Right atrium auricular region (tissue), 2 donors: ENCODE measurements at regions not wholly inside any gene's neighbourhood (a gene's known extent, or its start where the extent isn't known, plus 50 kb on each side); places are given as distances from the start of the nearest gene placed in this dataset.
"Not testable (repeated sequence)": the region's sequence is repeated elsewhere in the genome, so short reads cannot be mapped to it uniquely, and the experiment has no call there.

ENCODE experiments used
- DNase-seq: peaks from one replicate; pipeline ENCODE4 v3.0.0-alpha.2; 2019; ENCODE audit warnings: low spot score
- H3K27ac ChIP-seq, 2 donors: fragments of 200-600 bp; sonication (generic); 1 replicate in 1 of 2; 2 replicates in 1 of 2; pipeline ENCODE4 v1.5.1; 2016 to 2019
- H3K27me3 ChIP-seq, 2 donors: fragments of 200-600 bp; sonication (generic); one replicate each; pipeline versions ENCODE4 v1.5.1 to v1.6.0; 2017 to 2019
- H3K36me3 ChIP-seq: fragments of 200-600 bp; sonication (generic); one replicate; pipeline ENCODE4 v1.5.1; 2016
- H3K4me1 ChIP-seq, 2 donors: fragments of 200-600 bp; sonication (generic); one replicate each; pipeline versions ENCODE4 v1.5.1 to v1.6.0; 2017 to 2019
- H3K4me3 ChIP-seq, 2 donors: fragments of 200-600 bp; sonication (generic); 1 replicate in 1 of 2; 2 replicates in 1 of 2; pipeline ENCODE4 v1.5.1; 2017 to 2019; ENCODE audit warnings: mild to moderate bottlenecking in 1 of 2, moderate library complexity in 1 of 2
- H3K9me3 ChIP-seq, 2 donors: fragments of 200-600 bp; sonication (generic); one replicate each; pipeline ENCODE4 v1.5.1; 2019
- CTCF ChIP-seq, 2 donors: fragments of 200-600 bp; sonication (generic); IDR thresholded peaks; one replicate each; pipeline ENCODE4 v1.5.1; 2019; ENCODE audit warnings: antibody characterized with exemption in 2 of 2

GRCh38 chr3:182148360-182148759 is 436.6 kb downstream of the SOX2 start:
- DNase-seq = no peak
- Histone ChIP-seq H3K27me3 (no peaks in the 10 kb centered on the region), H3K4me1 (no peaks in the 10 kb centered on the region), H3K4me3 (no peak overlapping the region), H3K27ac (no peak overlapping the region), H3K9me3 (peaks cover 0 to 5% of the 10 kb centered on the region in 2 donors), H3K36me3 (no peaks in the 10 kb centered on the region)
- no peak for TF ChIP-seq CTCF (IDR thresholded peaks at IDR 0.05)

GRCh38 chr3:182149594-182149993 is 437.9 kb downstream of the SOX2 start:
- H3K36me3 ChIP-seq = no peaks in the 10 kb centered on the region
- no peaks in the 10 kb centered on the region for H3K4me1 ChIP-seq
- H3K27me3 ChIP-seq = no peaks in the 10 kb centered on the region
- H3K4me3 ChIP-seq = no peak overlapping the region
- DNase-seq = no peak
- peaks cover 0 to 5% of the 10 kb centered on the region in 2 donors for H3K9me3 ChIP-seq
- no peak overlapping the region for H3K27ac ChIP-seq
- no peak for TF ChIP-seq CTCF (IDR thresholded peaks at IDR 0.05)

- not testable (repeated sequence) for H3K9me3 ChIP-seq, H3K36me3 ChIP-seq, DNase-seq, H3K4me3 ChIP-seq, H3K4me1 ChIP-seq, H3K27me3 ChIP-seq, H3K27ac ChIP-seq
Measured at GRCh38 chr3:182156326-182156725, 444.6 kb downstream of the SOX2 start.

GRCh38 chr3:182165234-182165633 is 453.5 kb downstream of the SOX2 start:
- TF ChIP-seq CTCF (IDR thresholded peaks at IDR 0.05) = no peak
- no peak for DNase-seq
- H3K27me3 ChIP-seq = no peaks in the 10 kb centered on the region
- no peaks in the 10 kb centered on the region for H3K36me3 ChIP-seq
- H3K9me3 ChIP-seq = no peaks in the 10 kb centered on the region
- H3K4me1 ChIP-seq = no peaks in the 10 kb centered on the region
- H3K27ac ChIP-seq = no peak overlapping the region
- H3K4me3 ChIP-seq = no peak overlapping the region

- Histone ChIP-seq H3K27me3 (no peaks in the 10 kb centered on the region), H3K9me3 (no peaks in the 10 kb centered on the region), H3K36me3 (no peaks in the 10 kb centered on the region), H3K4me3 (no peak overlapping the region), H3K27ac (no peak overlapping the region), H3K4me1 (no peaks in the 10 kb centered on the region)
- no peak for DNase-seq
- TF ChIP-seq CTCF (IDR thresholded peaks at IDR 0.05) = no peak
Measured at GRCh38 chr3:182172534-182172933, 460.8 kb downstream of the SOX2 start.

- no peak for DNase-seq
- Histone ChIP-seq H3K4me1 (no peaks in the 10 kb centered on the region), H3K36me3 (no peaks in the 10 kb centered on the region), H3K27ac (no peak overlapping the region), H3K27me3 (no peaks in the 10 kb centered on the region), H3K9me3 (no peaks in the 10 kb centered on the region), H3K4me3 (no peak overlapping the region)
- TF ChIP-seq CTCF (IDR thresholded peaks at IDR 0.05) = no peak
Measured at GRCh38 chr3:182178488-182179200, 466.9 kb downstream of the SOX2 start.
